ENCODE measurements at regions not wholly inside any gene's neighbourhood (a gene's known extent, or its start where the extent isn't known, plus 50 kb on each side); places are given as distances from the start of the nearest gene placed in this dataset.

GRCh38 chr2:129708221-129708967 lies 271.1 kb upstream of the RAB6C start:
- CTCF ChIA-PET = no interaction called here
- Histone ChIP-seq H3K4me3 (ENCODE audit: low read length) (no peak overlapping the region), H3K4me1 (ENCODE audit: insufficient read depth, low read length) (no peaks in the 10 kb centered on the region), H3K9me3 (ENCODE audit: control insufficient read depth in 1 of 2, insufficient read depth in 1 of 2, low read length in 2 of 2) (peaks cover 0 to 34% of the 10 kb centered on the region in 2 experiments), H3K36me3 (ENCODE audit: insufficient read depth, low read length) (no peaks in the 10 kb centered on the region), H3K27me3 (ENCODE audit: control insufficient read depth in 1 of 2, insufficient read depth in 2 of 2, low read length in 2 of 2) (no peaks in the 10 kb centered on the region), H3K27ac (ENCODE audit: low read depth in 1 of 2, low read length in 2 of 2) (no peak overlapping the region)
- no peaks in the 10 kb centered on the region for H3K9me3 Mint-ChIP-seq
- TF ChIP-seq, protein P1, sequence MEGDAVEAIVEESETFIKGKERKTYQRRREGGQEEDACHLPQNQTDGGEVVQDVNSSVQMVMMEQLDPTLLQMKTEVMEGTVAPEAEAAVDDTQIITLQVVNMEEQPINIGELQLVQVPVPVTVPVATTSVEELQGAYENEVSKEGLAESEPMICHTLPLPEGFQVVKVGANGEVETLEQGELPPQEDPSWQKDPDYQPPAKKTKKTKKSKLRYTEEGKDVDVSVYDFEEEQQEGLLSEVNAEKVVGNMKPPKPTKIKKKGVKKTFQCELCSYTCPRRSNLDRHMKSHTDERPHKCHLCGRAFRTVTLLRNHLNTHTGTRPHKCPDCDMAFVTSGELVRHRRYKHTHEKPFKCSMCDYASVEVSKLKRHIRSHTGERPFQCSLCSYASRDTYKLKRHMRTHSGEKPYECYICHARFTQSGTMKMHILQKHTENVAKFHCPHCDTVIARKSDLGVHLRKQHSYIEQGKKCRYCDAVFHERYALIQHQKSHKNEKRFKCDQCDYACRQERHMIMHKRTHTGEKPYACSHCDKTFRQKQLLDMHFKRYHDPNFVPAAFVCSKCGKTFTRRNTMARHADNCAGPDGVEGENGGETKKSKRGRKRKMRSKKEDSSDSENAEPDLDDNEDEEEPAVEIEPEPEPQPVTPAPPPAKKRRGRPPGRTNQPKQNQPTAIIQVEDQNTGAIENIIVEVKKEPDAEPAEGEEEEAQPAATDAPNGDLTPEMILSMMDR (IDR thresholded peaks at IDR 0.05) = no peak
- no peak overlapping the region for H3K4me3 Mint-ChIP-seq
- intact Hi-C loops (cut with DNase I, micrococcal nuclease) = no loop called here
- POLR2A ChIA-PET = no interaction called here
- no peaks in the 10 kb centered on the region for H3K4me1 Mint-ChIP-seq (ENCODE audit: low read depth)
- ATAC-seq (ENCODE audit: poor library complexity) (no peak), DNase-seq (no peak)
- H3K27me3 Mint-ChIP-seq = peaks cover 7% of the 10 kb centered on the region
- no peak overlapping the region for H3K27ac Mint-ChIP-seq
- H3K36me3 Mint-ChIP-seq (ENCODE audit: low read depth) = no peaks in the 10 kb centered on the region

DNA sequence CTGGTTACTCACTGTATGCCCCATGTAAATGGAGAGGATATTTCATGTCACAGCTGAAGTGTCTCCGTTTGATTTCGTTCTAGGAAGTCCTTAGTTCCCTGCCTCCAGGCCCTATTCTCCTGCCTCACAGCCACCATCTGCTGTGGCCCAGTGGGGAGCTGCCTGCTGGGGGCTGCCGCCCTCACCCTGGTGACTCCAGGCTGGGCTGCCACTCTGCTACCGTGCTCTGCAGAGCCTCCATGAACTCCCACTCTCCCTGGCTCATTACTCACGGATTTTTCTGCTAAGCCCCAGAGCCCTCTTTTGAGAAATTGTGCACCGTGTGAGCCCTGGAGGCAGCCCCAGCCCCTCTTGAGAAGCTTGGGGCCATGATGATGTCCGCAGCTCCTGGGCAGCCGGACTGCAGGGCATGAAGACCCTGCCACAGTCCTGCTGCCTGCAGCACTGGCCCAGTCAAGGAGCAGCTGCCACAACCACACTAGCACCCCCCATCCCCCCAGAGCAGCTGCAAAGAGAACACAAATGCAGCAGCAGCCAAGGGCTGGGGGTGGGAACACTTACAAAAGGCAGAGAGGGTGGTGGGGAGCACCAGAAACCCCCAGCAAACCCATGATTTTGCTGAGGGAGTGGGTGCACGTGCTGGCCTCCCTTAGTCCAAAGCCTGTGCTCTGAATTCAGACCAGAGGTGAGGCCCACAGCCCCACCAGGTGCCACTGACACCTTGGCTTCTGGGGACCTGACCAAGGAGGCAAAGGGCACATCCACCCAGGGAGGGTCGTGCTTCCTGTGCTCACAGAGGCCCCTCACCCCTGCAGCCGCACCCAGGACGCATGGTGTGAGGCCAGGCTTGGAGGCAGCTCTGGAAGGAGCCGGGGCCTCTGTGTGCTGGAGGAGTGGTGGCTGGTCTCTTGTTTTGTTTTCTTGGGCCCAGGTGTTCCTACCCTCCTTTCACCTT lies 270.2 kb upstream of the RAB6C start:
- intact Hi-C loops (cut with DNase I, micrococcal nuclease) = no loop called here

DNA sequence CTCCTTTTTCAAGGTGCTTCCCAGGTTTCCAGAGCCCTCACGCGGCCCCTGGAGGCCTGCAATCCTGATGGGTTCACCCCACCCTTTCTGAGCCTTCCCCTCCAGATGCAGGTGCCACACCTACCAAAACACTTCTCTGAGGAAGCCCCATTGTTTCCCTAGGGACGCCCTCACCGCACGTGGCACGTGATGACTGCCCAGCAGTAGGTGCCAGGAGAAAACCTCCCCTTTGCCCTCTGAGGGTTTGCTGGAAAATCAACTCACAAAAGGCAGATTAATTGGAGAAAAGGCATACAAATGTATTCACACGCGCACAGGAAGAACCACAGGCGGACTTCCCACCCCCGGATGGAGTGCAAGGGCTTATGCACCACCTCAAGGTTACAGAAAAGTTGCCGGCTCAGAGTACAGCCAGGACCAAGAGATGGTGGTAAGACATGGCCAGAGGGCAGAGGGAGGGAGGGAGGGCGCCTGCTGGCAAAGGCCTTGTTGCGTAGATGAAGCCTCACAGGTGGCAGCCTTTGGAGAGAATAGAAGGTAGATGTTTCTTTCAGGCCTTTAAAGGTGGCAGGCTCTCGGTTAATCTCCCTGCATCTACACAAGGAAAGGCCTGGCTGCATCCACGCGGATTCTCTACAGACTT lies 269.4 kb upstream of the RAB6C start:
- TF ChIP-seq, protein P1 (IDR thresholded peaks at IDR 0.05) = no peak
- Mint-ChIP-seq H3K27ac (no peak overlapping the region), H3K27me3 (no peaks in the 10 kb centered on the region), H3K4me3 (no peak overlapping the region), H3K9me3 (no peaks in the 10 kb centered on the region), H3K4me1 (ENCODE audit: low read depth) (no peaks in the 10 kb centered on the region), H3K36me3 (ENCODE audit: low read depth) (no peaks in the 10 kb centered on the region)
- no peaks in the 10 kb centered on the region for H3K27me3 ChIP-seq (ENCODE audit: control insufficient read depth in 1 of 2, insufficient read depth in 2 of 2, low read length in 2 of 2)
- POLR2A ChIA-PET = no interaction called here
- H3K9me3 ChIP-seq (ENCODE audit: control insufficient read depth in 1 of 2, insufficient read depth in 1 of 2, low read length in 2 of 2) = peaks cover 0 to 34% of the 10 kb centered on the region in 2 experiments
- H3K4me1 ChIP-seq (ENCODE audit: insufficient read depth, low read length) = no peaks in the 10 kb centered on the region
- no peaks in the 10 kb centered on the region for H3K36me3 ChIP-seq (ENCODE audit: insufficient read depth, low read length)
- DNase-seq (no peak), ATAC-seq (ENCODE audit: poor library complexity) (no peak)
- CTCF ChIA-PET = no interaction called here
- intact Hi-C loops (cut with DNase I, micrococcal nuclease) = no loop called here
- no peak overlapping the region for H3K27ac ChIP-seq (ENCODE audit: low read depth in 1 of 2, low read length in 2 of 2)
- no peak overlapping the region for H3K4me3 ChIP-seq (ENCODE audit: low read length)

More for the DNA sequence above, 270.2 kb upstream of the RAB6C start:
- no peak overlapping the region for H3K4me3 ChIP-seq (ENCODE audit: low read length)
- TF ChIP-seq, protein P1 (IDR thresholded peaks at IDR 0.05) = no peak
- H3K4me1 Mint-ChIP-seq (ENCODE audit: low read depth) = no peaks in the 10 kb centered on the region
- H3K36me3 Mint-ChIP-seq (ENCODE audit: low read depth) = no peaks in the 10 kb centered on the region
- H3K27ac ChIP-seq (ENCODE audit: low read depth in 1 of 2, low read length in 2 of 2) = no peak overlapping the region
- ATAC-seq (ENCODE audit: poor library complexity) = no peak
- no peaks in the 10 kb centered on the region for H3K4me1 ChIP-seq (ENCODE audit: insufficient read depth, low read length)
- peaks cover 5% of the 10 kb centered on the region for H3K27me3 Mint-ChIP-seq
- POLR2A ChIA-PET = no interaction called here
- no peak overlapping the region for H3K4me3 Mint-ChIP-seq
- no peak for DNase-seq
- CTCF ChIA-PET = no interaction called here
- H3K9me3 ChIP-seq (ENCODE audit: control insufficient read depth in 1 of 2, insufficient read depth in 1 of 2, low read length in 2 of 2) = peaks cover 0 to 34% of the 10 kb centered on the region in 2 experiments
- no peak overlapping the region for H3K27ac Mint-ChIP-seq
- no peaks in the 10 kb centered on the region for H3K9me3 Mint-ChIP-seq
- no peaks in the 10 kb centered on the region for H3K27me3 ChIP-seq (ENCODE audit: control insufficient read depth in 1 of 2, insufficient read depth in 2 of 2, low read length in 2 of 2)
- H3K36me3 ChIP-seq (ENCODE audit: insufficient read depth, low read length) = no peaks in the 10 kb centered on the region

Measured in CD4-positive, alpha-beta T cell (primary cell).